OCI-LY3 (cell line): ENCODE measurements at regions not wholly inside any gene's neighbourhood (a gene's known extent, or its start where the extent isn't known, plus 50 kb on each side); places are given as distances from the start of the nearest gene placed in this dataset.

Source experiments
- H2AFZ ChIP-seq: fragments of 200-600, 300-600 bp; shearing (Covaris generic); 2 replicates; pipeline ENCODE4 v1.6.0; 2014; ENCODE audit warnings: antibody characterized with exemption, low read depth, low read length
- H3K27ac ChIP-seq: fragments of 200-600, 300-600 bp; sonication (generic); 2 replicates; pipeline ENCODE4 v1.5.1; 2014; ENCODE audit warnings: mild to moderate bottlenecking, low read length, moderate library complexity, mixed read lengths
- H3K27me3 ChIP-seq: fragments of 200-600, 300-600 bp; sonication (generic); 2 replicates; pipeline ENCODE4 v1.6.1; 2014; ENCODE audit warnings: low read depth, low read length, mixed read lengths
- H3K36me3 ChIP-seq: fragments of 200-600, 300-600 bp; sonication (generic); replicated peaks from 2 replicates; pipeline ENCODE3; 2014; ENCODE audit warnings: low read depth, low read length, mixed read lengths
- H3K4me1 ChIP-seq: fragments of 300-600, 200-600 bp; sonication (generic); 2 replicates; pipeline ENCODE4 v1.6.1; 2014; ENCODE audit warnings: low read length, mixed read lengths
- H3K4me2 ChIP-seq: fragments of 200-600, 300-600 bp; sonication (generic); 2 replicates; pipeline ENCODE4 v1.6.1; 2014; ENCODE audit warnings: low read length, mixed read lengths
- H3K4me3 ChIP-seq: fragments of 300-600, 200-600 bp; sonication (generic); 2 replicates; pipeline ENCODE4 v1.5.1; 2014; ENCODE audit warnings: antibody characterized with exemption, mild to moderate bottlenecking, low read length, moderate library complexity
- H3K79me2 ChIP-seq: fragments of 300-600, 200-600 bp; shearing (Covaris generic); 2 replicates; pipeline ENCODE4 v1.6.1; 2014; ENCODE audit warnings: mild to moderate bottlenecking, low read length, mixed read lengths
- H3K9ac ChIP-seq: fragments of 300-600, 200-600 bp; shearing (Covaris generic); 2 replicates; pipeline ENCODE4 v1.6.0; 2014; ENCODE audit warnings: mild to moderate bottlenecking, low read length, moderate library complexity
- H3K9me3 ChIP-seq: fragments of 200-600, 300-600 bp; shearing (Covaris generic); 2 replicates; pipeline ENCODE4 v1.6.1; 2014; ENCODE audit warnings: low read length, mixed read lengths; ENCODE audit not compliant: insufficient read depth
- H4K20me1 ChIP-seq: fragments of 200-600, 300-600 bp; sonication (generic); 2 replicates; pipeline ENCODE4 v1.6.1; 2016; ENCODE audit warnings: low read length, mixed read lengths; ENCODE audit not compliant: insufficient read depth
- EZH2phosphoT487 ChIP-seq: fragments of 200-600 bp; shearing (Covaris generic); IDR thresholded peaks from 2 replicates; pipeline ENCODE4 v1.6.1; 2018; ENCODE audit warnings: antibody characterized with exemption, mixed run types, low read depth
- TF ChIP-seq, protein P1 (sequence below): fragments of 200-600, 300-600 bp; sonication (generic); IDR thresholded peaks from 2 replicates; pipeline ENCODE4 v1.5.1; 2014; ENCODE audit warnings: antibody characterized with exemption, low read length, low read depth

DNA sequence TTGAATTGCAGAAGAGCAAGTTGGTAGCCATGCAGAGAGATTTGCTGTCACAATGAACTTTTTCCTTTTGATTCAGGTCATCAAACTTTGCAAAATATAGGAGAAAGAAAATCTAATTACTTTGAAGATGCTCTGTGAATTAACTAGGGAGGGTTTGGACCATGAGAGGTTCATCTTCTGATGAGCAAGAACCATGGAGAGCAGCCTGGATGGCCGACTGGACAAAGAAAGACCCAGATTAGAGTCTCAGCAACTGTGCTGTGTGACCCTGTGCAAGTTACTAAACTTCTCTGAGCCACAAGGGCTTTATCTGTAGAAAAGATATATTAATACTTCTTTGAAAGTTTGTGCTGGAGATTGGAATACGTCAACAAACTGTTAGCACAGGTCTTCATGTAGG lies 122.6 kb upstream of the ADAMTS18 start:
- Histone ChIP-seq H3K4me1 (no peaks in the 10 kb centered on the region), H2AFZ (no peak overlapping the region), H3K9ac (no peak overlapping the region), H3K4me2 (no peak overlapping the region), H3K36me3 (no peaks in the 10 kb centered on the region), H3K79me2 (no peaks in the 10 kb centered on the region), H3K4me3 (no peak overlapping the region), H4K20me1 (no peaks in the 10 kb centered on the region), H3K9me3 (no peaks in the 10 kb centered on the region), H3K27me3 (peaks cover 13% of the 10 kb centered on the region), H3K27ac (no peak overlapping the region)
- TF ChIP-seq, protein P1, sequence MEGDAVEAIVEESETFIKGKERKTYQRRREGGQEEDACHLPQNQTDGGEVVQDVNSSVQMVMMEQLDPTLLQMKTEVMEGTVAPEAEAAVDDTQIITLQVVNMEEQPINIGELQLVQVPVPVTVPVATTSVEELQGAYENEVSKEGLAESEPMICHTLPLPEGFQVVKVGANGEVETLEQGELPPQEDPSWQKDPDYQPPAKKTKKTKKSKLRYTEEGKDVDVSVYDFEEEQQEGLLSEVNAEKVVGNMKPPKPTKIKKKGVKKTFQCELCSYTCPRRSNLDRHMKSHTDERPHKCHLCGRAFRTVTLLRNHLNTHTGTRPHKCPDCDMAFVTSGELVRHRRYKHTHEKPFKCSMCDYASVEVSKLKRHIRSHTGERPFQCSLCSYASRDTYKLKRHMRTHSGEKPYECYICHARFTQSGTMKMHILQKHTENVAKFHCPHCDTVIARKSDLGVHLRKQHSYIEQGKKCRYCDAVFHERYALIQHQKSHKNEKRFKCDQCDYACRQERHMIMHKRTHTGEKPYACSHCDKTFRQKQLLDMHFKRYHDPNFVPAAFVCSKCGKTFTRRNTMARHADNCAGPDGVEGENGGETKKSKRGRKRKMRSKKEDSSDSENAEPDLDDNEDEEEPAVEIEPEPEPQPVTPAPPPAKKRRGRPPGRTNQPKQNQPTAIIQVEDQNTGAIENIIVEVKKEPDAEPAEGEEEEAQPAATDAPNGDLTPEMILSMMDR, result no peak
- TF ChIP-seq EZH2phosphoT487, result no peak

- Histone ChIP-seq H2AFZ (no peak overlapping the region), H3K4me2 (no peak overlapping the region), H3K9ac (no peak overlapping the region), H3K27ac (no peak overlapping the region), H3K4me3 (no peak overlapping the region), H3K4me1 (no peaks in the 10 kb centered on the region), H3K36me3 (no peaks in the 10 kb centered on the region), H3K27me3 (peaks cover 12% of the 10 kb centered on the region; the same call in 1 of the 2 replicates), H3K9me3 (no peaks in the 10 kb centered on the region), H3K79me2 (no peaks in the 10 kb centered on the region), H4K20me1 (no peaks in the 10 kb centered on the region)
- TF ChIP-seq, protein P1, result no peak
- no peak for TF ChIP-seq EZH2phosphoT487
Observed at GRCh38 chr16:77558786-77559185, 124.0 kb upstream of the ADAMTS18 start.

DNA sequence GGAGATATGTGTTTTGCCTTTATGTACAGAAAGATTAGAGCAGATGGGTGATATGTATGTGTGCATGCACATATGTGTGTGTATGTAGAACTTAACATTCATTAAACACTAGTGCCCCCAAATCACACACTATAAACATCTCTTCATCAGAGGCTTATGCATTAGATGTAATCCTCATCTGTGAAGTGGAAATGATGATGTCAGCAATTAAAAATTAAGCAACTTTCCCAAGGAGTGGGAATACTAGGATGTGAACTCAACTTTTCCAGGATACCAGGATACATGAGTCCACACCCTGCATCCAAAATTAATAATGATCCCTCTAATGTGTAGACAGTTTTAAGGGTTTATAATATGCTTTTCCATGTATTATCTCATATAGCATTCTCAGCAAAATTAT lies 127.7 kb upstream of the ADAMTS18 start:
- Histone ChIP-seq H3K79me2 (no peaks in the 10 kb centered on the region), H4K20me1 (no peaks in the 10 kb centered on the region), H3K4me1 (no peaks in the 10 kb centered on the region)

DNA sequence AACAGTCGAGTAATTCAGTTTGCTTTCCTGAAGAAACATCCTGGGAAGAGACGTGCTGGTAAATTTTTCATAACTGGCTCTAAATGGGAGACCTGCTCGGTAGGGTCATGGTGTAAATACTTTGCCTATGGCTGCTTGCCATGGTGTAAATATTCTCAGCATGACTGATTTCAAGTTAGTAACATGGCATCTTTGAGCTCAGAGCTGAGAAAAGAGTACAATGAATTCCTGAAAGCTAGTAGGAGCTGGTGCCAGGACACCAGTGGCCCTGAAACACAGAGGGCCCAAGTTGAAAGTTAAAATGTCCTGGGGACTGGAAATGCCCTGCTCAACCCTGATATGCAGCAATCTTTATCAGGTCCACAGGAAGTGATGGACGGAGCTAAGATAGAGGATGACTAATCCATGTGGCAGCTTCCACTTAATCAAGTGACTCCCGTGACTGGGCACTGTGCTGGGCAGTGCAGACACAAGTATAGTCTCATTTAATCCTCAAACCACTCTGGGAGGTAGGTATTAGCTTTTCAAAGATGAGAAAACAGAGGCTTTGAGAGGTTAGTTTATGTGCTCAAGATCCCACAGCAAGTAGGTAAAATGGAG lies 130.1 kb upstream of the ADAMTS18 start:
- Histone ChIP-seq H2AFZ (no peak overlapping the region), H3K4me2 (no peak overlapping the region), H4K20me1 (no peaks in the 10 kb centered on the region), H3K9ac (no peak overlapping the region), H3K9me3 (no peaks in the 10 kb centered on the region), H3K4me1 (no peaks in the 10 kb centered on the region), H3K36me3 (no peaks in the 10 kb centered on the region), H3K79me2 (no peaks in the 10 kb centered on the region), H3K27ac (no peak overlapping the region), H3K4me3 (no peak overlapping the region), H3K27me3 (peaks cover 30% of the 10 kb centered on the region)
- TF ChIP-seq, protein P1, result no peak
- TF ChIP-seq EZH2phosphoT487, result no peak

More for the DNA sequence above, 127.7 kb upstream of the ADAMTS18 start:
- H3K36me3 ChIP-seq, result no peaks in the 10 kb centered on the region
- no peak overlapping the region for H3K9ac ChIP-seq
- no peak overlapping the region for H3K4me2 ChIP-seq
- no peak overlapping the region for H3K4me3 ChIP-seq
- H3K9me3 ChIP-seq, result no peaks in the 10 kb centered on the region
- peaks cover 19% of the 10 kb centered on the region for H3K27me3 ChIP-seq
- no peak overlapping the region for H2AFZ ChIP-seq
- H3K27ac ChIP-seq, result no peak overlapping the region
- TF ChIP-seq, protein P1, result no peak
- TF ChIP-seq EZH2phosphoT487, result no peak
